ENCODE measurements at regions not wholly inside any gene's neighbourhood (a gene's known extent, or its start where the extent isn't known, plus 50 kb on each side); places are given as distances from the start of the nearest gene placed in this dataset.

- DNase-seq, result no peak
- ATAC-seq, result no peak
- intact Hi-C loops (cut with DNase I), result no loop called here
- no peak overlapping the region for H3K4me3 ChIP-seq
- no peaks in the 10 kb centered on the region for H3K36me3 ChIP-seq (replicated peaks in 1 of 2; ENCODE audit: insufficient read depth in 1 of 2, low read depth in 2 of 2)
- WGBS, 2 donors, result 76 to 79% methylated on average over 1 of the region's 1 CpG
- H3K27ac ChIP-seq, result no peak overlapping the region
- no peaks in the 10 kb centered on the region for H3K9me3 ChIP-seq
- no peaks in the 10 kb centered on the region for H3K4me1 ChIP-seq
- TF ChIP-seq POLR2A (IDR thresholded peaks at IDR 0.05), result no peak
- TF ChIP-seq CTCF (IDR thresholded peaks at IDR 0.05), result no peak
- H3K27me3 ChIP-seq, result no peaks in the 10 kb centered on the region
Observed at GRCh38 chr4:27360131-27360530, 499.5 kb downstream of the STIM2 start.

- DNase-seq (no peak), ATAC-seq (no peak)
- WGBS, 2 donors, result 44 to 55% methylated on average over 7 of the region's 7 CpGs
- no peak for TF ChIP-seq POLR2A (IDR thresholded peaks at IDR 0.05)
- TF ChIP-seq CTCF (IDR thresholded peaks at IDR 0.05), result no peak
- Histone ChIP-seq H3K4me3 (no peak overlapping the region), H3K36me3 (replicated peaks in 1 of 2; ENCODE audit: insufficient read depth in 1 of 2, low read depth in 2 of 2) (no peaks in the 10 kb centered on the region), H3K9me3 (no peaks in the 10 kb centered on the region), H3K4me1 (no peaks in the 10 kb centered on the region), H3K27me3 (no peaks in the 10 kb centered on the region), H3K27ac (no peak overlapping the region)
- intact Hi-C loops (cut with DNase I), result no loop called here
Observed at GRCh38 chr4:27360790-27361267, 500.2 kb downstream of the STIM2 start.

GRCh38 chr4:27364509-27364908, 503.9 kb downstream of the STIM2 start:
- H3K36me3 ChIP-seq (replicated peaks in 1 of 2; ENCODE audit: insufficient read depth in 1 of 2, low read depth in 2 of 2), result no peaks in the 10 kb centered on the region
- DNase-seq (no peak), ATAC-seq (no peak)
- intact Hi-C loops (cut with DNase I), result no loop called here
- no peak overlapping the region for H3K27ac ChIP-seq
- TF ChIP-seq POLR2A (IDR thresholded peaks at IDR 0.05), result no peak
- no peak for TF ChIP-seq CTCF (IDR thresholded peaks at IDR 0.05)
- H3K9me3 ChIP-seq, result no peaks in the 10 kb centered on the region
- no peaks in the 10 kb centered on the region for H3K27me3 ChIP-seq
- H3K4me1 ChIP-seq, result no peaks in the 10 kb centered on the region
- 88 to 92% methylated on average over 6 of the region's 6 CpGs for WGBS, 2 donors
- no peak overlapping the region for H3K4me3 ChIP-seq

- H3K9me3 ChIP-seq, result no peaks in the 10 kb centered on the region
- no peaks in the 10 kb centered on the region for H3K4me1 ChIP-seq
- intact Hi-C loops (cut with DNase I), result no loop called here
- no peaks in the 10 kb centered on the region for H3K27me3 ChIP-seq
- no peaks in the 10 kb centered on the region for H3K36me3 ChIP-seq (replicated peaks in 1 of 2; ENCODE audit: insufficient read depth in 1 of 2, low read depth in 2 of 2)
- WGBS, 2 donors, result 20 to 25% methylated on average over 2 of the region's 2 CpGs
- no peak overlapping the region for H3K4me3 ChIP-seq
- ATAC-seq (no peak), DNase-seq (no peak)
- H3K27ac ChIP-seq, result no peak overlapping the region
- no peak for TF ChIP-seq CTCF (IDR thresholded peaks at IDR 0.05)
- no peak for TF ChIP-seq POLR2A (IDR thresholded peaks at IDR 0.05)
Observed at GRCh38 chr4:27366104-27366823, 505.6 kb downstream of the STIM2 start.

GRCh38 chr4:27368781-27369180, 508.1 kb downstream of the STIM2 start:
- H3K27me3 ChIP-seq, result no peaks in the 10 kb centered on the region
- intact Hi-C loops (cut with DNase I), result no loop called here
- 47 to 56% methylated on average over 1 of the region's 1 CpG for WGBS, 2 donors
- DNase-seq (no peak), ATAC-seq (no peak)
- H3K4me3 ChIP-seq, result no peak overlapping the region
- no peak overlapping the region for H3K27ac ChIP-seq
- H3K9me3 ChIP-seq, result no peaks in the 10 kb centered on the region
- H3K4me1 ChIP-seq, result no peaks in the 10 kb centered on the region
- TF ChIP-seq CTCF (IDR thresholded peaks at IDR 0.05) (no peak), POLR2A (IDR thresholded peaks at IDR 0.05) (no peak)
- H3K36me3 ChIP-seq (replicated peaks in 1 of 2; ENCODE audit: insufficient read depth in 1 of 2, low read depth in 2 of 2), result no peaks in the 10 kb centered on the region

Measured in body of pancreas (tissue), 4 donors.